ENCODE measurements at regions not wholly inside any gene's neighbourhood (a gene's known extent, or its start where the extent isn't known, plus 50 kb on each side); places are given as distances from the start of the nearest gene placed in this dataset.

DNA sequence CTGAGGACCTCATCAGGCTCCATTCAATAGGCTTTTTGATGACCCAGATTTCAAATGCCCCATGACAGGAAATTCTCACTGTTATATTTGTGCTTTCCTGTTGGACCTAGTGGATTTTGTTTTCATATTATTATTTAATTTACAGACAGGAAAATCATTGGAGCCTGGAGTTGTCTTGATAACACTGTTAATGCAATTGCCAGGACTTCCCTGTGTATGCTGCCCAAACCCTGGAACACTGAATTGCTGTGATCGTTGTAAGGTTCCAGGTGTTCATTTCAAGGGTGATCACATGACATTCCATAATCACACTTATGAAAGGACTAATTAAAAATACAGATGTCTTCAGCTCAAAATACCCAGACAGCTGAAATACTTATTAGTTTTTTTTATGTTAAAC lies 783.2 kb downstream of the DHX35 start:
- TF ChIP-seq, protein P1, sequence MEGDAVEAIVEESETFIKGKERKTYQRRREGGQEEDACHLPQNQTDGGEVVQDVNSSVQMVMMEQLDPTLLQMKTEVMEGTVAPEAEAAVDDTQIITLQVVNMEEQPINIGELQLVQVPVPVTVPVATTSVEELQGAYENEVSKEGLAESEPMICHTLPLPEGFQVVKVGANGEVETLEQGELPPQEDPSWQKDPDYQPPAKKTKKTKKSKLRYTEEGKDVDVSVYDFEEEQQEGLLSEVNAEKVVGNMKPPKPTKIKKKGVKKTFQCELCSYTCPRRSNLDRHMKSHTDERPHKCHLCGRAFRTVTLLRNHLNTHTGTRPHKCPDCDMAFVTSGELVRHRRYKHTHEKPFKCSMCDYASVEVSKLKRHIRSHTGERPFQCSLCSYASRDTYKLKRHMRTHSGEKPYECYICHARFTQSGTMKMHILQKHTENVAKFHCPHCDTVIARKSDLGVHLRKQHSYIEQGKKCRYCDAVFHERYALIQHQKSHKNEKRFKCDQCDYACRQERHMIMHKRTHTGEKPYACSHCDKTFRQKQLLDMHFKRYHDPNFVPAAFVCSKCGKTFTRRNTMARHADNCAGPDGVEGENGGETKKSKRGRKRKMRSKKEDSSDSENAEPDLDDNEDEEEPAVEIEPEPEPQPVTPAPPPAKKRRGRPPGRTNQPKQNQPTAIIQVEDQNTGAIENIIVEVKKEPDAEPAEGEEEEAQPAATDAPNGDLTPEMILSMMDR (conservative IDR thresholded peaks at IDR 0.05; ENCODE audit: low read length) = no peak
- TF ChIP-seq EZH2phosphoT487 (IDR thresholded peaks at IDR 0.05; ENCODE audit: borderline replicate concordance) = no peak
